D721Med (cell line): ENCODE measurements at regions not wholly inside any gene's neighbourhood (a gene's known extent, or its start where the extent isn't known, plus 50 kb on each side); places are given as distances from the start of the nearest gene placed in this dataset.
A peak's percentile ranks its signal among the peaks of the same experiment; 100 is the strongest.

Experiments used
- DNase-seq: peaks from one replicate; pipeline ENCODE4 v3.0.0; 2011; ENCODE audit warnings: low spot score; ENCODE audit not compliant: insufficient read length
- FAIRE-seq: peaks from 2 replicates; lab custom pipeline; 2011; peaks lifted over from hg19 to GRCh38; lab: Jason Lieb, UNC
- TF ChIP-seq, protein P1 (sequence below): IDR thresholded peaks from 2 replicates; pipeline ENCODE4 v1.5.1; 2012; ENCODE audit warnings: mild to moderate bottlenecking, control low read depth; ENCODE audit not compliant: insufficient read depth; ENCODE audit errors: missing control alignments

DNA sequence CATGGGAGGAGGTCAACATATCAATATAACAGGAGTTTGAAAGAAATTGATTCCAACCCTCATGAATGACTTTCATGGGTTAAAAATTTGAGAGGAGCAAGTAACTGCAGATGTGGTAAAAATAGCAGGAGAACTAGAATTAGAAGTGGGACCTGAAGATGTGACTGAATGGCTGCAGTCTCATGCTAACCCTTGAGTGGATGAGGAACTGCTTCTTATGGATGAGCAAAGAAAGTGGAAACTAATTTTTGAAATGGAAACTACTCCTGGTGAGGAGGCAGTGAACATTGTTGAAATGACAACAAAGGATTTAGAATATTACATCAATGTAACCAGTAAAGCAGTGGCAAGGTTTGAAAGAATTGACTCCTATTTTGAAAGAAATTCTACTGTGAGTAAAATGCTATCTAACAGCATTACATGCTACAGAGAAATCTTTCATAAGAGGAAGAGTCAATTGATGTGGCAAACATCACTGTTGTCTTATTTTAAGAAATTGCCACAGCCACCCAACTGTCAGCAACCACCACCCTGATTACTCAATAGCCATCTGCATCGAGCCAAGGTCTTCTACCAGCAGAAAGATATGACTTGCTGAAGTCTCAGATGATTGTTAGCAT is 1683.2 kb downstream of the MAT2B start:
- TF ChIP-seq, protein P1, sequence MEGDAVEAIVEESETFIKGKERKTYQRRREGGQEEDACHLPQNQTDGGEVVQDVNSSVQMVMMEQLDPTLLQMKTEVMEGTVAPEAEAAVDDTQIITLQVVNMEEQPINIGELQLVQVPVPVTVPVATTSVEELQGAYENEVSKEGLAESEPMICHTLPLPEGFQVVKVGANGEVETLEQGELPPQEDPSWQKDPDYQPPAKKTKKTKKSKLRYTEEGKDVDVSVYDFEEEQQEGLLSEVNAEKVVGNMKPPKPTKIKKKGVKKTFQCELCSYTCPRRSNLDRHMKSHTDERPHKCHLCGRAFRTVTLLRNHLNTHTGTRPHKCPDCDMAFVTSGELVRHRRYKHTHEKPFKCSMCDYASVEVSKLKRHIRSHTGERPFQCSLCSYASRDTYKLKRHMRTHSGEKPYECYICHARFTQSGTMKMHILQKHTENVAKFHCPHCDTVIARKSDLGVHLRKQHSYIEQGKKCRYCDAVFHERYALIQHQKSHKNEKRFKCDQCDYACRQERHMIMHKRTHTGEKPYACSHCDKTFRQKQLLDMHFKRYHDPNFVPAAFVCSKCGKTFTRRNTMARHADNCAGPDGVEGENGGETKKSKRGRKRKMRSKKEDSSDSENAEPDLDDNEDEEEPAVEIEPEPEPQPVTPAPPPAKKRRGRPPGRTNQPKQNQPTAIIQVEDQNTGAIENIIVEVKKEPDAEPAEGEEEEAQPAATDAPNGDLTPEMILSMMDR: no peak
- FAIRE-seq (no peak), DNase-seq (no peak)

DNA sequence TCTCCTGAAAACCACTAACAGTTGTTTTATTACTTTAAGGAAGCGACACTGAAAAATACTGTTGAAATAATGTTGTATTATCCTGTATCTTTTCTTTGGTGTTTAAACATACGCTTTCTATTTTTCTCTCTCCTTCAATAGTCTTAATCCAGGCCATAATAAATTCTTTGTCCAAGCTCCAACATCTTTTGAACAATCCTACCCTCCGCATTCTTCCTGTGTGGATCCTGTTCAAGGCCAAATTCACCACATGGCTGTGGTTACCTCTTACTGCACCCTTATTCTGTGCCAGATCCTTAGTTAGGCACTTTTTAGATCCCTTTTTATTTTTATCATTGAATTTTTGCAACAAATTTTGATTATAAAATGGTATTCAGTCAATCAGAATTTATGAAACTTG is 1691.5 kb downstream of the MAT2B start:
- TF ChIP-seq, protein P1: no peak
- no peak for FAIRE-seq
- DNase-seq: no peak

DNA sequence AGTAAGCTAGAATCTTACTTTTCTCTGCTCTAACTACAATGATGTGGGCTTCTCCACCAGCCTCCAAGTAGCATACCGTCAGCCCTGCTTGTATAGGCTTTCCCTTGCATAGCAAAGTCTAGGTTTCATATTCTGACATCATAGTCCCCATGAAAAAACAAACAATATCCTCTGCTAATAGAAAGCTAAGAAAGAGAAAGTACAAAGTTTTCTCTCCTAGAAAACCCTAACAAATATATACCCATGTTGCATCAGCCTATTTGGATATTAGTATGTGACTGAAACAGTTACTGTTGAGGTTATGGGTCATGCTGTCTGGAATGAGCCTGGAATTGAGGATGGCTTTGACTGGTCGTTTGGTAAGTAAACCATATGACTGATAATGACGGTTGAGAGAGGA is 1696.0 kb downstream of the MAT2B start:
- DNase-seq (no peak), FAIRE-seq (no peak)
- TF ChIP-seq, protein P1: no peak

DNA sequence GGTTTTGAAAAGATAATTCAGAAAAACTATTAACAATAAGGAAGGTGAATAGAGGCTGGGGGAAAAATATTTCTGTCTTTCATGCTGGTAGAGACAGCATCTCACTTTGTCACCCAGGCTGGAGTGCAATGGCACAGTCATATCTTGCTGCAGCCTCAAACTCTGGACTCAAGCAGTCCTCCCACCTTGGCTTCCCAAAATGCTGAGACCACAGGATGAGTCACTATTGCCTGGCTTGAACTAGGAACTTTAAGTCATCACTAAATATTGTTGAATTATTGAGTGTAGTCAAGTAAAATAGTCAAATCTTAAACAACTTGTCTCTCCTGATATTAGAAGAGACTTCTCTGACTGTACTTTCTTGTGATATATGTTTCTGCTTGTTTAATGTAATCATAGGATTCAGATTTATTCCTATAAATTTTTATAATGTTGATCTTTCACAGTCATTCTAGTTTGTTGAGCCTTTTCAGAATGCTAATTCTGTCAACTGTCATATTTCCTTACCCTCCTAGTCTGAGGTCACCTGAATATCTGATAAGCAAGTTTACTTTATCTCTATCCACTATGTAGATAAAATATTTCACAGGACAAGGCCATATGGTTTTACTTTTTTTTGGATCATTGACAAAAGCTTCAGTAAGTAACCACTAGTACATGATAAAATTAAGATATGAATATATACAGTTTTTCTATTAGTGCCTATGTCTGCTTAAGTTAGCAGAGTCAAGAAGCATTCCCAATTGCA is 1696.5 kb downstream of the MAT2B start:
- DNase-seq (no peak), FAIRE-seq (no peak)
- TF ChIP-seq, protein P1: no peak

DNA sequence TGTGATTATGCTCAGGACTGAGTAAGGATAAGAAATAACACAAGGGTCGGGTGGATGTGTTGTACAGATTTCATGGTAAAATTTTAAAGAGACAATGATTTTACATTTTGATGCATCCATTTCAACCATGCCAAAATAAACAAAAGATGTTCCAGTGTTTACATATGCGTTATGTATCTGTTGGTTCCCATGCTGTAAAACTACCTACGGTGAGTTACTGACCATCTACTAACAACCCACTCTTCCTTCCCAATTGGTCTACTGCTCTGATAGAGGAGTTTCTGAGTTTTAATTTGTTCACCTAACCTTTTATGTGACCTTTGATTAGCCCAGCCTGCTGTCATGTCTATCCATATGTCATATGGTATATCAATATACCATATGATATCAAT is 1697.1 kb downstream of the MAT2B start:
- no peak for FAIRE-seq
- no peak for DNase-seq
- TF ChIP-seq, protein P1: no peak

DNA sequence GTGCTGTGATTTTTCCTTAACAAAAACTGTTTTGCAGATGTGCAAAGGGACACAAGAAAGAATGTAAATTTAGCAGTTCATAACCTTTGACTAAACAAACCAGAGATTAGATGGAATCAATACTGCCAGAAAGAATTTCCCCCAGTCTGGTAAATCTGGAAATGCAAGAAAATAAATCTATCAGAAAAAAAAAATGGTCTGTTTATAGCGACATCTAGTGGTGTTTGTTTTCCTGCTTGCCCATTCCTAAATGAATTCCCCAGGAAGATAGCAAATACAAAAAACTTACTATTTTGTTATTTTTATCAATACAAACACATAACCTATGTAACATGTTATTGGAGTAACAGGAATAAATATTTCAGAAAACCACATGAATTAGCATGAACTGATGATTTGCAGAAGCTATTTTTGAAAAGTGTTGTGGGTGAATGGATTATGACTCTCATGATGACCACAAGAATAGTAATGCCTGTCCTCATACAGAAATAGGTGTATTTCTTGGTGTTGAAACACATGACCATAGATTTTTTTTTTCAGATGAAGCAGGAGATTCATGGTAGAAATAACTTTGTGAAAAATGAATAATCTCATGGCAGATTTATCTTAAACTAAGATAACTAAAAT is 1703.8 kb downstream of the MAT2B start:
- FAIRE-seq (peak; percentile 25), DNase-seq (no peak)
- TF ChIP-seq, protein P1: peak; percentile 65
